ENCODE measurements at regions not wholly inside any gene's neighbourhood (a gene's known extent, or its start where the extent isn't known, plus 50 kb on each side); places are given as distances from the start of the nearest gene placed in this dataset.
A peak's percentile ranks its signal among the peaks of the same experiment; 100 is the strongest.

DNA sequence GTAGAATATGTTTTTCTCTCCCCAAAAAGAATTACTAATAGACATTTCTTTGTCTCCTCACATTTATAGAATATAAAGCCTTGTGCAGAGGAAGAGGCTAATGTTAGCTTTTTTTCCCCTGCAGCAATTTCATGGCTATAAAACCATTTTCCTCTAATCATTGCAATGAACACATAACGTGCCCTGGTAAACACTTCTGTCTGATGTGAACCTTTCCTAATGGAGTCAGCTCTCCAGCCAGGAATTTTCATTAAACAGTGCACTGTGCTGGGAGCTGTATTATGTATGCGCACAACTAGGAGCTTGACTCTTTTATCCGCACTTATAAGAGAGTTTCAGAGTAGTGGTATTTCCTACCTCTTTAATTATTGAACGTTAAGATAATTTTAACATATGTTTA is 63.9 kb upstream of the SPATS2L start (continued):
- TF ChIP-seq, protein P1, sequence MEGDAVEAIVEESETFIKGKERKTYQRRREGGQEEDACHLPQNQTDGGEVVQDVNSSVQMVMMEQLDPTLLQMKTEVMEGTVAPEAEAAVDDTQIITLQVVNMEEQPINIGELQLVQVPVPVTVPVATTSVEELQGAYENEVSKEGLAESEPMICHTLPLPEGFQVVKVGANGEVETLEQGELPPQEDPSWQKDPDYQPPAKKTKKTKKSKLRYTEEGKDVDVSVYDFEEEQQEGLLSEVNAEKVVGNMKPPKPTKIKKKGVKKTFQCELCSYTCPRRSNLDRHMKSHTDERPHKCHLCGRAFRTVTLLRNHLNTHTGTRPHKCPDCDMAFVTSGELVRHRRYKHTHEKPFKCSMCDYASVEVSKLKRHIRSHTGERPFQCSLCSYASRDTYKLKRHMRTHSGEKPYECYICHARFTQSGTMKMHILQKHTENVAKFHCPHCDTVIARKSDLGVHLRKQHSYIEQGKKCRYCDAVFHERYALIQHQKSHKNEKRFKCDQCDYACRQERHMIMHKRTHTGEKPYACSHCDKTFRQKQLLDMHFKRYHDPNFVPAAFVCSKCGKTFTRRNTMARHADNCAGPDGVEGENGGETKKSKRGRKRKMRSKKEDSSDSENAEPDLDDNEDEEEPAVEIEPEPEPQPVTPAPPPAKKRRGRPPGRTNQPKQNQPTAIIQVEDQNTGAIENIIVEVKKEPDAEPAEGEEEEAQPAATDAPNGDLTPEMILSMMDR (conservative IDR thresholded peaks at IDR 0.05; ENCODE audit: low read depth in 2 of 2), result no peak
- TF ChIP-seq EZH2 (IDR thresholded peaks at IDR 0.05; ENCODE audit: low read depth, unreplicated experiment), result no peak
- no peak for TF ChIP-seq STAT1 (IDR thresholded peaks at IDR 0.05; ENCODE audit: unreplicated experiment)
- TF ChIP-seq NANOG (IDR thresholded peaks at IDR 0.05; ENCODE audit: borderline replicate concordance), result no peak
- no peak for TF ChIP-seq ZNF331 (CRISPR knock-in tag; IDR thresholded peaks at IDR 0.05; ENCODE audit: low read depth)
- TF ChIP-seq JUNB (IDR thresholded peaks at IDR 0.05; ENCODE audit: unreplicated experiment), result no peak
- TF ChIP-seq ZNF114 (CRISPR knock-in tag; IDR thresholded peaks at IDR 0.05), result no peak
- no peak for TF ChIP-seq EZH2phosphoT487 (IDR thresholded peaks at IDR 0.05; ENCODE audit: unreplicated experiment)
- TF ChIP-seq CREB1 (CRISPR knock-in tag; IDR thresholded peaks at IDR 0.05; ENCODE audit: low read depth), result no peak

DNA sequence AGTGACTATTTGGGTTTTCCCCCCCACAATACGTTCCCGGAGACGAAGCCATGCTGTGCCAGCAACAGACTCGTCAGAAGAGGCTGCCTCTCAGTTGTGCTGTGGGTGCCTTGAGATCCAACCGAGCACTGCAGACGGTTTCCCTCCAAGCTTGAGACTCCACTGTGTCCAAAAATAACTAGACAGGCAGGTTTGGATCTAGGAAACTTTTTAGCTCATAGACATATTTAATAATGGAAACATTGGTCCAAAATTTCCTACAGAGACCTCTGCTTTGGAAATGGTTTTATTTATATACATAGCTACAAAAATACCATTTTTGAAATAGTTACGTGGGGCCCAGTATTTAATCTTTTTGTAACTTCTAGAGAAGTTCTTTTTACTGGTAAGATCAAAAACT is 63.1 kb upstream of the SPATS2L start:
- peaks cover 14% of the 10 kb centered on the region; the same call in 2 of the 3 replicates for H3K4me1 Mint-ChIP-seq
- peaks cover 2% of the 10 kb centered on the region for H3K27me3 Mint-ChIP-seq (ENCODE audit: insufficient read depth, low read depth, poor library complexity)
- TF ChIP-seq, protein P2, sequence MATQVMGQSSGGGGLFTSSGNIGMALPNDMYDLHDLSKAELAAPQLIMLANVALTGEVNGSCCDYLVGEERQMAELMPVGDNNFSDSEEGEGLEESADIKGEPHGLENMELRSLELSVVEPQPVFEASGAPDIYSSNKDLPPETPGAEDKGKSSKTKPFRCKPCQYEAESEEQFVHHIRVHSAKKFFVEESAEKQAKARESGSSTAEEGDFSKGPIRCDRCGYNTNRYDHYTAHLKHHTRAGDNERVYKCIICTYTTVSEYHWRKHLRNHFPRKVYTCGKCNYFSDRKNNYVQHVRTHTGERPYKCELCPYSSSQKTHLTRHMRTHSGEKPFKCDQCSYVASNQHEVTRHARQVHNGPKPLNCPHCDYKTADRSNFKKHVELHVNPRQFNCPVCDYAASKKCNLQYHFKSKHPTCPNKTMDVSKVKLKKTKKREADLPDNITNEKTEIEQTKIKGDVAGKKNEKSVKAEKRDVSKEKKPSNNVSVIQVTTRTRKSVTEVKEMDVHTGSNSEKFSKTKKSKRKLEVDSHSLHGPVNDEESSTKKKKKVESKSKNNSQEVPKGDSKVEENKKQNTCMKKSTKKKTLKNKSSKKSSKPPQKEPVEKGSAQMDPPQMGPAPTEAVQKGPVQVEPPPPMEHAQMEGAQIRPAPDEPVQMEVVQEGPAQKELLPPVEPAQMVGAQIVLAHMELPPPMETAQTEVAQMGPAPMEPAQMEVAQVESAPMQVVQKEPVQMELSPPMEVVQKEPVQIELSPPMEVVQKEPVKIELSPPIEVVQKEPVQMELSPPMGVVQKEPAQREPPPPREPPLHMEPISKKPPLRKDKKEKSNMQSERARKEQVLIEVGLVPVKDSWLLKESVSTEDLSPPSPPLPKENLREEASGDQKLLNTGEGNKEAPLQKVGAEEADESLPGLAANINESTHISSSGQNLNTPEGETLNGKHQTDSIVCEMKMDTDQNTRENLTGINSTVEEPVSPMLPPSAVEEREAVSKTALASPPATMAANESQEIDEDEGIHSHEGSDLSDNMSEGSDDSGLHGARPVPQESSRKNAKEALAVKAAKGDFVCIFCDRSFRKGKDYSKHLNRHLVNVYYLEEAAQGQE (IDR thresholded peaks at IDR 0.05; ENCODE audit: unreplicated experiment), result no peak
- TF ChIP-seq, protein P3, sequence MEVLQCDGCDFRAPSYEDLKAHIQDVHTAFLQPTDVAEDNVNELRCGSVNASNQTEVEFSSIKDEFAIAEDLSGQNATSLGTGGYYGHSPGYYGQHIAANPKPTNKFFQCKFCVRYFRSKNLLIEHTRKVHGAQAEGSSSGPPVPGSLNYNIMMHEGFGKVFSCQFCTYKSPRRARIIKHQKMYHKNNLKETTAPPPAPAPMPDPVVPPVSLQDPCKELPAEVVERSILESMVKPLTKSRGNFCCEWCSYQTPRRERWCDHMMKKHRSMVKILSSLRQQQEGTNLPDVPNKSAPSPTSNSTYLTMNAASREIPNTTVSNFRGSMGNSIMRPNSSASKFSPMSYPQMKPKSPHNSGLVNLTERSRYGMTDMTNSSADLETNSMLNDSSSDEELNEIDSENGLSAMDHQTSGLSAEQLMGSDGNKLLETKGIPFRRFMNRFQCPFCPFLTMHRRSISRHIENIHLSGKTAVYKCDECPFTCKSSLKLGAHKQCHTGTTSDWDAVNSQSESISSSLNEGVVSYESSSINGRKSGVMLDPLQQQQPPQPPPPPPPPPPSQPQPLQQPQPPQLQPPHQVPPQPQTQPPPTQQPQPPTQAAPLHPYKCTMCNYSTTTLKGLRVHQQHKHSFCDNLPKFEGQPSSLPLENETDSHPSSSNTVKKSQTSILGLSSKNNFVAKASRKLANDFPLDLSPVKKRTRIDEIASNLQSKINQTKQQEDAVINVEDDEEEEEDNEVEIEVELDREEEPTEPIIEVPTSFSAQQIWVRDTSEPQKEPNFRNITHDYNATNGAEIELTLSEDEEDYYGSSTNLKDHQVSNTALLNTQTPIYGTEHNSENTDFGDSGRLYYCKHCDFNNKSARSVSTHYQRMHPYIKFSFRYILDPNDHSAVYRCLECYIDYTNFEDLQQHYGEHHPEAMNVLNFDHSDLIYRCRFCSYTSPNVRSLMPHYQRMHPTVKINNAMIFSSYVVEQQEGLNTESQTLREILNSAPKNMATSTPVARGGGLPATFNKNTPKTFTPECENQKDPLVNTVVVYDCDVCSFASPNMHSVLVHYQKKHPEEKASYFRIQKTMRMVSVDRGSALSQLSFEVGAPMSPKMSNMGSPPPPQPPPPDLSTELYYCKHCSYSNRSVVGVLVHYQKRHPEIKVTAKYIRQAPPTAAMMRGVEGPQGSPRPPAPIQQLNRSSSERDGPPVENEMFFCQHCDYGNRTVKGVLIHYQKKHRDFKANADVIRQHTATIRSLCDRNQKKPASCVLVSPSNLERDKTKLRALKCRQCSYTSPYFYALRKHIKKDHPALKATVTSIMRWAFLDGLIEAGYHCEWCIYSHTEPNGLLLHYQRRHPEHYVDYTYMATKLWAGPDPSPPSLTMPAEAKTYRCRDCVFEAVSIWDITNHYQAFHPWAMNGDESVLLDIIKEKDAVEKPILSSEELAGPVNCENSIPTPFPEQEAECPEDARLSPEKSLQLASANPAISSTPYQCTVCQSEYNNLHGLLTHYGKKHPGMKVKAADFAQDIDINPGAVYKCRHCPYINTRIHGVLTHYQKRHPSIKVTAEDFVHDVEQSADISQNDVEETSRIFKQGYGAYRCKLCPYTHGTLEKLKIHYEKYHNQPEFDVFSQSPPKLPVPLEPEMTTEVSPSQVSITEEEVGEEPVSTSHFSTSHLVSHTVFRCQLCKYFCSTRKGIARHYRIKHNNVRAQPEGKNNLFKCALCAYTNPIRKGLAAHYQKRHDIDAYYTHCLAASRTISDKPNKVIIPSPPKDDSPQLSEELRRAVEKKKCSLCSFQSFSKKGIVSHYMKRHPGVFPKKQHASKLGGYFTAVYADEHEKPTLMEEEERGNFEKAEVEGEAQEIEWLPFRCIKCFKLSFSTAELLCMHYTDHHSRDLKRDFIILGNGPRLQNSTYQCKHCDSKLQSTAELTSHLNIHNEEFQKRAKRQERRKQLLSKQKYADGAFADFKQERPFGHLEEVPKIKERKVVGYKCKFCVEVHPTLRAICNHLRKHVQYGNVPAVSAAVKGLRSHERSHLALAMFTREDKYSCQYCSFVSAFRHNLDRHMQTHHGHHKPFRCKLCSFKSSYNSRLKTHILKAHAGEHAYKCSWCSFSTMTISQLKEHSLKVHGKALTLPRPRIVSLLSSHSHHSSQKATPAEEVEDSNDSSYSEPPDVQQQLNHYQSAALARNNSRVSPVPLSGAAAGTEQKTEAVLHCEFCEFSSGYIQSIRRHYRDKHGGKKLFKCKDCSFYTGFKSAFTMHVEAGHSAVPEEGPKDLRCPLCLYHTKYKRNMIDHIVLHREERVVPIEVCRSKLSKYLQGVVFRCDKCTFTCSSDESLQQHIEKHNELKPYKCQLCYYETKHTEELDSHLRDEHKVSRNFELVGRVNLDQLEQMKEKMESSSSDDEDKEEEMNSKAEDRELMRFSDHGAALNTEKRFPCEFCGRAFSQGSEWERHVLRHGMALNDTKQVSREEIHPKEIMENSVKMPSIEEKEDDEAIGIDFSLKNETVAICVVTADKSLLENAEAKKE (CRISPR knock-in tag; IDR thresholded peaks at IDR 0.05), result no peak
- TF ChIP-seq CREB1 (CRISPR knock-in tag; IDR thresholded peaks at IDR 0.05; ENCODE audit: low read depth) (no peak), ZNF114 (CRISPR knock-in tag; IDR thresholded peaks at IDR 0.05) (no peak), EZH2 (IDR thresholded peaks at IDR 0.05; ENCODE audit: low read depth, unreplicated experiment) (no peak), ZNF331 (CRISPR knock-in tag; IDR thresholded peaks at IDR 0.05; ENCODE audit: low read depth) (no peak), STAT1 (IDR thresholded peaks at IDR 0.05; ENCODE audit: unreplicated experiment) (no peak), POLR2AphosphoS5 (IDR thresholded peaks at IDR 0.05; ENCODE audit: low read depth) (no peak), JUNB (IDR thresholded peaks at IDR 0.05; ENCODE audit: unreplicated experiment) (no peak)
- Histone ChIP-seq H3K79me2 (replicated peaks; ENCODE audit: insufficient read depth) (no peaks in the 10 kb centered on the region), H4K20me1 (replicated peaks; ENCODE audit: insufficient read depth) (no peaks in the 10 kb centered on the region), H3K4me3 (no peak overlapping the region), H3K9me2 (ENCODE audit: insufficient read depth) (peaks cover 12% of the 10 kb centered on the region), H2AFZ (peak overlapping the region; percentile 80; the same call in 1 of the 2 replicates), H3K4me1 (ENCODE audit: insufficient read depth) (0 out of 2 replicates have a peak, but pooled peaks cover 4% of the 10 kb centered on the region), H3K27ac (ENCODE audit: low read depth) (no peak overlapping the region), H3K4me2 (no peak overlapping the region), H3K27me3 (ENCODE audit: insufficient read depth) (no peaks in the 10 kb centered on the region), H3K36me3 (ENCODE audit: insufficient read depth) (no peaks in the 10 kb centered on the region), H3F3A (replicated peaks; ENCODE audit: low read depth) (no peaks in the 10 kb centered on the region)
- no peak for ATAC-seq
- no peak overlapping the region for H3K4me3 Mint-ChIP-seq
- no peaks in the 10 kb centered on the region for H3K9me3 Mint-ChIP-seq
- H3K27ac Mint-ChIP-seq, result no peak overlapping the region
- DNase-seq (ENCODE audit: low spot score), result no peak
- no peaks in the 10 kb centered on the region for H3K36me3 Mint-ChIP-seq (ENCODE audit: low read depth)

All from GM23338 (cell line).